HepG2 (cell line): ENCODE measurements at regions not wholly inside any gene's neighbourhood (a gene's known extent, or its start where the extent isn't known, plus 50 kb on each side); places are given as distances from the start of the nearest gene placed in this dataset.

Experiments
- KAT8 ChIP-seq: IDR thresholded peaks from 2 replicates; pipeline ENCODE4 v1.6.1; 2016; ENCODE audit warnings: missing genetic modification reagents, missing compliant biosample characterization
- MAZ ChIP-seq, 2 experiments: sonication (generic) in 1 of 2; formaldehyde crosslinking in 1 of 2; IDR thresholded peaks; 2 replicates each; pipeline versions ENCODE4 v1.5.0 to v1.6.1; 2012 to 2020; ENCODE audit warnings: low read depth in 2 of 2, mild to moderate bottlenecking in 2 of 2, borderline replicate concordance in 1 of 2, improper control_type of control experiment in 1 of 2, low read length in 1 of 2, missing genetic modification reagents in 1 of 2, moderate library complexity in 1 of 2
- RERE ChIP-seq: IDR thresholded peaks from 2 replicates; pipeline ENCODE4 v1.6.1; 2016; ENCODE audit warnings: low read depth, missing genetic modification reagents, missing compliant biosample characterization
- SALL1 ChIP-seq: sonication (generic); formaldehyde crosslinking; IDR thresholded peaks from 2 replicates; pipeline ENCODE4 v1.8.0; 2022; ENCODE audit warnings: mild to moderate bottlenecking, missing genetic modification reagents
- ZBTB42 ChIP-seq: sonication (generic); formaldehyde crosslinking; IDR thresholded peaks from 2 replicates; pipeline ENCODE4 v1.5.0; 2020; ENCODE audit warnings: mild to moderate bottlenecking, missing genetic modification reagents
- ZNF761 ChIP-seq: sonication (generic); formaldehyde crosslinking; conservative IDR thresholded peaks from 2 replicates; pipeline ENCODE4 v1.4.0; 2020; ENCODE audit warnings: mild to moderate bottlenecking, missing genetic modification reagents
- TF ChIP-seq, protein P1 (sequence below): sonication (generic); formaldehyde crosslinking; IDR thresholded peaks from 2 replicates; pipeline ENCODE4 v1.5.0; 2020; ENCODE audit warnings: missing genetic modification reagents

GRCh38 chrX:140065961-140066662 lies 100.8 kb upstream of the CXorf66 start (continued):
- TF ChIP-seq RERE (no peak), KAT8 (CRISPR knock-in tag) (no peak), SALL1 (CRISPR knock-in tag) (no peak), ZNF761 (CRISPR knock-in tag) (no peak), MAZ (IDR thresholded peaks at IDR 0.05; ENCODE audit: borderline replicate concordance, low read depth, low read length) (no peak), MAZ (CRISPR knock-in tag; IDR thresholded peaks at IDR 0.05; ENCODE audit: low read depth) (no peak), ZBTB42 (CRISPR knock-in tag) (no peak)
- TF ChIP-seq, protein P1, sequence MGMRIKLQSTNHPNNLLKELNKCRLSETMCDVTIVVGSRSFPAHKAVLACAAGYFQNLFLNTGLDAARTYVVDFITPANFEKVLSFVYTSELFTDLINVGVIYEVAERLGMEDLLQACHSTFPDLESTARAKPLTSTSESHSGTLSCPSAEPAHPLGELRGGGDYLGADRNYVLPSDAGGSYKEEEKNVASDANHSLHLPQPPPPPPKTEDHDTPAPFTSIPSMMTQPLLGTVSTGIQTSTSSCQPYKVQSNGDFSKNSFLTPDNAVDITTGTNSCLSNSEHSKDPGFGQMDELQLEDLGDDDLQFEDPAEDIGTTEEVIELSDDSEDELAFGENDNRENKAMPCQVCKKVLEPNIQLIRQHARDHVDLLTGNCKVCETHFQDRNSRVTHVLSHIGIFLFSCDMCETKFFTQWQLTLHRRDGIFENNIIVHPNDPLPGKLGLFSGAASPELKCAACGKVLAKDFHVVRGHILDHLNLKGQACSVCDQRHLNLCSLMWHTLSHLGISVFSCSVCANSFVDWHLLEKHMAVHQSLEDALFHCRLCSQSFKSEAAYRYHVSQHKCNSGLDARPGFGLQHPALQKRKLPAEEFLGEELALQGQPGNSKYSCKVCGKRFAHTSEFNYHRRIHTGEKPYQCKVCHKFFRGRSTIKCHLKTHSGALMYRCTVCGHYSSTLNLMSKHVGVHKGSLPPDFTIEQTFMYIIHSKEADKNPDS, result no peak
